Tibial nerve (tissue), 4 donors: ENCODE measurements at regions not wholly inside any gene's neighbourhood (a gene's known extent, or its start where the extent isn't known, plus 50 kb on each side); places are given as distances from the start of the nearest gene placed in this dataset.

Source experiments
- DNase-seq, 2 donors: peaks; one replicate each; pipeline ENCODE4 v3.0.0-alpha.2; 2019; ENCODE audit warnings: low spot score in 2 of 2
- H3K27ac ChIP-seq, 4 donors: fragments of 200-600 bp; sonication (generic) in 3 of 4; one replicate each; pipeline ENCODE4 v1.5.1; 2017 to 2019; ENCODE audit warnings: mild to moderate bottlenecking in 1 of 4
- H3K27me3 ChIP-seq, 2 donors: fragments of 200-600 bp; sonication (generic) in 1 of 2; one replicate each; pipeline versions ENCODE4 v1.5.1 to v1.6.0; 2017 to 2019
- H3K36me3 ChIP-seq, 3 donors: fragments of 200-600 bp; sonication (generic); one replicate each; pipeline ENCODE4 v1.5.1; 2018 to 2019
- H3K4me1 ChIP-seq, 4 donors: fragments of 200-600 bp; sonication (generic) in 3 of 4; one replicate each; pipeline ENCODE4 v1.5.1; 2017 to 2019
- H3K4me3 ChIP-seq, 4 donors: fragments of 200-600 bp; sonication (generic) in 3 of 4; one replicate each; pipeline ENCODE4 v1.5.1; 2017 to 2019; ENCODE audit warnings: mild to moderate bottlenecking in 1 of 4, moderate library complexity in 1 of 4
- H3K9me3 ChIP-seq, 4 donors: fragments of 200-600 bp; sonication (generic) in 3 of 4; one replicate each; pipeline ENCODE4 v1.5.1; 2017 to 2019
- EP300 ChIP-seq, 2 donors: sonication (generic); formaldehyde crosslinking; IDR thresholded peaks; one replicate each; pipeline ENCODE4 v1.6.1; 2017; ENCODE audit warnings: antibody characterized with exemption in 2 of 2, mild to moderate bottlenecking in 1 of 2
- POLR2A ChIP-seq, 2 donors: fragments of 450-650 bp; IDR thresholded peaks; one replicate each; pipeline ENCODE4 v1.6.1; 2017; ENCODE audit warnings: antibody characterized with exemption in 2 of 2, mild to moderate bottlenecking in 2 of 2, moderate library complexity in 2 of 2
- WGBS, 2 donors: methylation state at CpG; one replicate each; pipeline ENCODE4 v1.1.5; 2018; 5-methylcytosine and 5-hydroxymethylcytosine counted together
- TF ChIP-seq, protein P1 (sequence below), 5 experiments: fragments of 200-600 bp in 3 of 5; fragments of 450-650 bp in 2 of 5; sonication (generic) in 3 of 5; IDR thresholded peaks; one replicate each; pipeline ENCODE4 v1.5.1; 2016 to 2019; ENCODE audit warnings: antibody characterized with exemption in 5 of 5, mild to moderate bottlenecking in 3 of 5, moderate library complexity in 2 of 5

- H3K36me3 ChIP-seq, result no peaks in the 10 kb centered on the region
- H3K9me3 ChIP-seq, result no peaks in the 10 kb centered on the region
- TF ChIP-seq POLR2A (IDR thresholded peaks at IDR 0.05), result no peak
- TF ChIP-seq EP300 (IDR thresholded peaks at IDR 0.05), result no peak
- TF ChIP-seq, protein P1, sequence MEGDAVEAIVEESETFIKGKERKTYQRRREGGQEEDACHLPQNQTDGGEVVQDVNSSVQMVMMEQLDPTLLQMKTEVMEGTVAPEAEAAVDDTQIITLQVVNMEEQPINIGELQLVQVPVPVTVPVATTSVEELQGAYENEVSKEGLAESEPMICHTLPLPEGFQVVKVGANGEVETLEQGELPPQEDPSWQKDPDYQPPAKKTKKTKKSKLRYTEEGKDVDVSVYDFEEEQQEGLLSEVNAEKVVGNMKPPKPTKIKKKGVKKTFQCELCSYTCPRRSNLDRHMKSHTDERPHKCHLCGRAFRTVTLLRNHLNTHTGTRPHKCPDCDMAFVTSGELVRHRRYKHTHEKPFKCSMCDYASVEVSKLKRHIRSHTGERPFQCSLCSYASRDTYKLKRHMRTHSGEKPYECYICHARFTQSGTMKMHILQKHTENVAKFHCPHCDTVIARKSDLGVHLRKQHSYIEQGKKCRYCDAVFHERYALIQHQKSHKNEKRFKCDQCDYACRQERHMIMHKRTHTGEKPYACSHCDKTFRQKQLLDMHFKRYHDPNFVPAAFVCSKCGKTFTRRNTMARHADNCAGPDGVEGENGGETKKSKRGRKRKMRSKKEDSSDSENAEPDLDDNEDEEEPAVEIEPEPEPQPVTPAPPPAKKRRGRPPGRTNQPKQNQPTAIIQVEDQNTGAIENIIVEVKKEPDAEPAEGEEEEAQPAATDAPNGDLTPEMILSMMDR (IDR thresholded peaks at IDR 0.05), result no peak
- no peaks in the 10 kb centered on the region for H3K4me1 ChIP-seq
- H3K4me3 ChIP-seq, result no peak overlapping the region
- no peak overlapping the region for H3K27ac ChIP-seq
- no peaks in the 10 kb centered on the region for H3K27me3 ChIP-seq
- WGBS, 2 donors, result 61% methylated on average over 15 of the region's 15 CpGs
- DNase-seq, result no peak
Observed at GRCh38 chr10:33937036-33937730, 602.7 kb upstream of the NRP1 start.

GRCh38 chr10:33935350-33935749 is 600.9 kb upstream of the NRP1 start:
- Histone ChIP-seq H3K27me3 (no peaks in the 10 kb centered on the region), H3K4me3 (no peak overlapping the region), H3K9me3 (no peaks in the 10 kb centered on the region), H3K27ac (no peak overlapping the region), H3K36me3 (no peaks in the 10 kb centered on the region), H3K4me1 (no peaks in the 10 kb centered on the region)
- no peak for DNase-seq
- 74% methylated on average over 3 of the region's 3 CpGs for whole genome bisulfite sequencing, 2 donors
- TF ChIP-seq POLR2A (IDR thresholded peaks at IDR 0.05) (no peak), EP300 (IDR thresholded peaks at IDR 0.05) (no peak)
- TF ChIP-seq, protein P1 (IDR thresholded peaks at IDR 0.05), result no peak

GRCh38 chr10:33930079-33930478 is 595.6 kb upstream of the NRP1 start:
- Histone ChIP-seq H3K4me3 (no peak overlapping the region), H3K36me3 (no peaks in the 10 kb centered on the region), H3K4me1 (no peaks in the 10 kb centered on the region), H3K9me3 (no peaks in the 10 kb centered on the region), H3K27ac (no peak overlapping the region), H3K27me3 (no peaks in the 10 kb centered on the region)
- DNase-seq, result no peak
- WGBS, 2 donors, result 66 to 77% methylated on average over 1 of the region's 1 CpG
- TF ChIP-seq POLR2A (IDR thresholded peaks at IDR 0.05), result no peak
- TF ChIP-seq, protein P1 (IDR thresholded peaks at IDR 0.05), result no peak
- TF ChIP-seq EP300 (IDR thresholded peaks at IDR 0.05), result no peak

GRCh38 chr10:33927347-33927746 is 592.9 kb upstream of the NRP1 start:
- Histone ChIP-seq H3K9me3 (peaks cover 0 to 9% (median 0%) of the 10 kb centered on the region in 4 donors), H3K4me1 (no peaks in the 10 kb centered on the region), H3K36me3 (no peaks in the 10 kb centered on the region), H3K4me3 (no peak overlapping the region), H3K27me3 (no peaks in the 10 kb centered on the region), H3K27ac (no peak overlapping the region)
- WGBS, 2 donors, result 67 to 70% methylated on average over 7 of the region's 7 CpGs
- DNase-seq, result no peak
- TF ChIP-seq, protein P1 (IDR thresholded peaks at IDR 0.05), result no peak
- TF ChIP-seq POLR2A (IDR thresholded peaks at IDR 0.05), result no peak
- TF ChIP-seq EP300 (IDR thresholded peaks at IDR 0.05), result no peak

GRCh38 chr10:33921970-33922605 is 587.6 kb upstream of the NRP1 start:
- H3K27ac ChIP-seq, result no peak overlapping the region
- no peak for DNase-seq
- peaks cover 0 to 9% (median 0%) of the 10 kb centered on the region in 4 donors for H3K9me3 ChIP-seq
- H3K4me1 ChIP-seq, result no peaks in the 10 kb centered on the region
- H3K4me3 ChIP-seq, result no peak overlapping the region
- H3K36me3 ChIP-seq, result no peaks in the 10 kb centered on the region
- WGBS, 2 donors, result 66 to 71% methylated on average over 5 of the region's 5 CpGs
- H3K27me3 ChIP-seq, result no peaks in the 10 kb centered on the region
- TF ChIP-seq POLR2A (IDR thresholded peaks at IDR 0.05) (no peak), EP300 (IDR thresholded peaks at IDR 0.05) (no peak)
- TF ChIP-seq, protein P1 (IDR thresholded peaks at IDR 0.05), result no peak
